HCT116 (cell line): ENCODE measurements at regions not wholly inside any gene's neighbourhood (a gene's known extent, or its start where the extent isn't known, plus 50 kb on each side); places are given as distances from the start of the nearest gene placed in this dataset.

Experiments used
- ATAC-seq: fragments of 200-7000 bp; cut with Tn5 transposase; 2 replicates; pipeline ENCODE4 v1.9.1; 2020; ENCODE audit warnings: mild to moderate bottlenecking, moderate library complexity
- BruUV-seq: library from RNA; stranded (reverse); fragments of 400-500 nt; replicated peaks from 2 replicates; lab custom pipeline; 2021; lab: Mats Ljungman, UMichigan
- CTCF ChIA-PET: fragments of 300-600 bp; sonication (Branson Sonifier 250); formaldehyde crosslinking; loops from one replicate; lab custom pipeline; 2021; ENCODE audit warnings: antibody characterized with exemption; lab: Charles Lee
- POLR2A ChIA-PET: fragments of 300-600, 350-600 bp; sonication (Branson Sonifier 250); formaldehyde crosslinking; loops from one replicate; lab custom pipeline; 2021; ENCODE audit warnings: antibody characterized with exemption; lab: Charles Lee
- RAD21 ChIA-PET, 2 experiments: fragments of 300-600 bp; sonication (Branson Sonifier 250); formaldehyde crosslinking; loops; one replicate each; lab custom pipeline; 2023; ENCODE audit warnings: low total read pairs in 2 of 2; ENCODE audit not compliant: uncharacterized antibody in 2 of 2, unreplicated experiment in 2 of 2, low non-redundant PET in 1 of 2; lab: Charles Lee
- DNase-seq: peaks from one replicate; pipeline ENCODE4 v3.0.0-alpha.2; 2010; ENCODE audit warnings: low read depth, low spot score
- H2AFZ ChIP-seq: fragments of 200-600 bp; shearing (Covaris generic), sonication (generic); 2 replicates; pipeline ENCODE4 v1.6.1; 2017; ENCODE audit warnings: low read depth, mixed run types, mixed read lengths, antibody characterized with exemption, low read length; ENCODE audit not compliant: poor library complexity, severe bottlenecking
- H3K27ac ChIP-seq: 2 replicates; pipeline ENCODE4 v1.5.1; 2012; ENCODE audit warnings: low read depth, low read length
- H3K27me3 ChIP-seq: fragments of 200-600 bp; sonication (generic); 2 replicates; pipeline ENCODE4 v1.6.1; 2016; ENCODE audit warnings: mixed run types, low read length, mixed read lengths; ENCODE audit not compliant: insufficient read depth
- H3K36me3 ChIP-seq, 2 experiments: fragments of 200-500 bp in 1 of 2; fragments of 200-600 bp in 1 of 2; sonication (Bioruptor generic) in 1 of 2; sonication (generic) in 1 of 2; 2 replicates each; pipeline versions ENCODE4 v1.5.1 to v1.6.1; 2014 to 2016; ENCODE audit warnings: low read length in 2 of 2, inconsistent platforms in 1 of 2, mixed read lengths in 1 of 2, mixed run types in 1 of 2; ENCODE audit not compliant: insufficient read depth in 2 of 2, control insufficient read depth in 1 of 2
- H3K4me1 ChIP-seq, 2 experiments: fragments of 200-600 bp in 1 of 2; sonication (generic) in 1 of 2; 2 replicates each; pipeline versions ENCODE4 v1.5.1 to v1.6.1; 2012 to 2017; ENCODE audit warnings: low read length in 2 of 2, inconsistent platforms in 1 of 2, mild to moderate bottlenecking in 1 of 2, mixed read lengths in 1 of 2, mixed run types in 1 of 2, moderate library complexity in 1 of 2; ENCODE audit not compliant: insufficient read depth in 2 of 2, control insufficient read depth in 1 of 2
- H3K4me2 ChIP-seq: fragments of 200-600 bp; sonication (generic); 2 replicates; pipeline ENCODE4 v1.6.1; 2017; ENCODE audit warnings: mixed run types, low read length, mixed read lengths
- H3K4me3 ChIP-seq, 2 experiments: fragments of 200-600 bp in 1 of 2; sonication (generic) in 1 of 2; replicated peaks in 1 of 2; 2 replicates each; pipeline ENCODE4 v1.5.1; 2011 to 2016; ENCODE audit warnings: low read length in 2 of 2, control low read depth in 1 of 2, low read depth in 1 of 2, mild to moderate bottlenecking in 1 of 2, mixed read lengths in 1 of 2, mixed run types in 1 of 2
- H3K79me2 ChIP-seq: fragments of 200-600 bp; sonication (generic); 2 replicates; pipeline ENCODE4 v1.6.1; 2017; ENCODE audit warnings: mild to moderate bottlenecking, mixed run types, low read length, moderate library complexity, mixed read lengths; ENCODE audit not compliant: insufficient read depth
- H3K9ac ChIP-seq: fragments of 200-600 bp; sonication (generic); 2 replicates; pipeline ENCODE4 v1.6.1; 2016; ENCODE audit warnings: low read length, mixed read lengths
- H3K9me2 ChIP-seq: fragments of 200-600 bp; sonication (generic), shearing (Covaris generic); 2 replicates; pipeline ENCODE4 v1.6.1; 2017; ENCODE audit warnings: mixed run types, mild to moderate bottlenecking, moderate library complexity; ENCODE audit not compliant: insufficient read depth
- H3K9me3 ChIP-seq, 2 experiments: fragments of 200-500 bp in 1 of 2; fragments of 200-600 bp in 1 of 2; sonication (Bioruptor generic) in 1 of 2; sonication (generic) in 1 of 2; 2 replicates each; pipeline ENCODE4 v1.6.1; 2014 to 2017; ENCODE audit warnings: low read length in 2 of 2, mixed read lengths in 2 of 2, inconsistent platforms in 1 of 2, low read depth in 1 of 2, mild to moderate bottlenecking in 1 of 2, mixed run types in 1 of 2, moderate library complexity in 1 of 2; ENCODE audit not compliant: control insufficient read depth in 1 of 2, insufficient read depth in 1 of 2
- H4K20me1 ChIP-seq: fragments of 200-600 bp; sonication (generic), shearing (Covaris generic); 2 replicates; pipeline ENCODE4 v1.6.1; 2017; ENCODE audit warnings: mixed run types, mild to moderate bottlenecking, moderate library complexity; ENCODE audit not compliant: insufficient read depth
- CBX3 ChIP-seq: IDR thresholded peaks from 2 replicates; pipeline ENCODE4 v1.6.1; 2012; ENCODE audit warnings: low read depth
- CTCF ChIP-seq, 3 experiments: fragments of 200-600 bp in 1 of 3; sonication (generic) in 1 of 3; IDR thresholded peaks in 2 of 3; conservative IDR thresholded peaks in 1 of 3; 2 replicates each; pipeline ENCODE4 v1.5.1; 2012 to 2017; ENCODE audit warnings: low read depth in 2 of 3, low read length in 2 of 3, antibody characterized with exemption in 1 of 3, borderline replicate concordance in 1 of 3, control low read depth in 1 of 3, mild to moderate bottlenecking in 1 of 3, mixed read lengths in 1 of 3, mixed run types in 1 of 3, moderate library complexity in 1 of 3; ENCODE audit not compliant: insufficient read depth in 1 of 3
- EGR1 ChIP-seq: IDR thresholded peaks from 2 replicates; pipeline ENCODE4 v1.6.1; 2012; ENCODE audit warnings: low read depth
- ELF1 ChIP-seq: IDR thresholded peaks from 2 replicates; pipeline ENCODE4 v1.6.1; 2012; ENCODE audit warnings: low read depth, borderline replicate concordance
- EZH2 ChIP-seq: fragments of 200-600 bp; sonication (generic); IDR thresholded peaks from 2 replicates; pipeline ENCODE4 v1.6.1; 2017; ENCODE audit warnings: antibody characterized with exemption, mixed run types
- EZH2phosphoT487 ChIP-seq: fragments of 200-600 bp; IDR thresholded peaks from 2 replicates; pipeline ENCODE4 v1.6.1; 2018; ENCODE audit warnings: antibody characterized with exemption, borderline replicate concordance
- POLR2A ChIP-seq: IDR thresholded peaks from 2 replicates; pipeline ENCODE4 v1.7.0; 2011; ENCODE audit warnings: borderline replicate concordance; ENCODE audit not compliant: insufficient read depth, insufficient read length; ENCODE audit errors: extremely low read depth
- RAD21 ChIP-seq: IDR thresholded peaks from 2 replicates; pipeline ENCODE4 v1.6.1; 2012; ENCODE audit warnings: low read depth, mild to moderate bottlenecking
- SIN3A ChIP-seq: IDR thresholded peaks from 2 replicates; pipeline ENCODE4 v1.6.1; 2012; ENCODE audit warnings: low read depth
- SP1 ChIP-seq: IDR thresholded peaks from 2 replicates; pipeline ENCODE4 v1.6.1; 2012; ENCODE audit warnings: low read depth
- SRF ChIP-seq: IDR thresholded peaks from 2 replicates; pipeline ENCODE4 v1.6.1; 2012; ENCODE audit warnings: low read depth
- TCF7L2 ChIP-seq: IDR thresholded peaks from 2 replicates; pipeline ENCODE4 v1.7.0; 2011; ENCODE audit warnings: borderline replicate concordance, inconsistent platforms; ENCODE audit not compliant: insufficient read depth, insufficient read length; ENCODE audit errors: extremely low read depth
- YY1 ChIP-seq: IDR thresholded peaks from 2 replicates; pipeline ENCODE4 v1.6.1; 2011; ENCODE audit warnings: low read length, low read depth, moderate library complexity, mild to moderate bottlenecking; ENCODE audit not compliant: insufficient replicate concordance; ENCODE audit errors: extremely low read depth
- ZFX ChIP-seq: fragments of 450-650 bp; IDR thresholded peaks from 2 replicates; pipeline ENCODE4 v1.6.1; 2017
- ZNF274 ChIP-seq: fragments of 200-500 bp; sonication (Bioruptor generic); IDR thresholded peaks from 2 replicates; pipeline ENCODE4 v1.6.1; 2014; ENCODE audit warnings: mild to moderate bottlenecking, low read depth, low read length, inconsistent platforms
- intact Hi-C: fragments of 100-400 bp; cut with micrococcal nuclease; formaldehyde crosslinking; loops from 2 replicates; pipeline ENCODE4 v1.10.0; 2022
- TF ChIP-seq, protein P1 (sequence below): IDR thresholded peaks from 2 replicates; pipeline ENCODE4 v1.6.1; 2012
- TF ChIP-seq, protein P2 (sequence below): IDR thresholded peaks from 2 replicates; pipeline ENCODE4 v1.6.1; 2012; ENCODE audit warnings: low read depth

GRCh38 chr1:118258975-118259374, 73.9 kb upstream of the SPAG17 start:
- ATAC-seq = no peak
- Histone ChIP-seq H3K4me2 (no peak overlapping the region), H3K9me2 (no peaks in the 10 kb centered on the region), H3K9ac (no peak overlapping the region), H3K4me1 (no peaks in the 10 kb centered on the region), H3K36me3 (no peaks in the 10 kb centered on the region), H3K4me3 (no peak overlapping the region), H3K27ac (no peak overlapping the region), H3K27me3 (no peaks in the 10 kb centered on the region; the same call in 1 of the 2 replicates), H2AFZ (no peak overlapping the region), H3K9me3 (no peaks in the 10 kb centered on the region), H4K20me1 (no peaks in the 10 kb centered on the region), H3K79me2 (no peaks in the 10 kb centered on the region)
- RAD21 ChIA-PET = no interaction called here
- POLR2A ChIA-PET = no interaction called here
- intact Hi-C loops = no loop called here
- CTCF ChIA-PET = no interaction called here
- no TSS peak for BruUV-seq
- TF ChIP-seq CBX3 (no peak), EGR1 (no peak), EZH2phosphoT487 (no peak), ELF1 (no peak), SP1 (no peak), POLR2A (no peak), TCF7L2 (no peak), RAD21 (no peak), CTCF (IDR thresholded peaks at IDR 0.05 in 2 of 3, conservative IDR thresholded peaks at IDR 0.05 in 1 of 3; ENCODE audit: borderline replicate concordance in 1 of 3, insufficient read depth in 1 of 3, low read depth in 2 of 3, low read length in 2 of 3) (no peak), ZFX (no peak), ZNF274 (no peak), SIN3A (no peak), EZH2 (no peak), YY1 (no peak), SRF (no peak)
- TF ChIP-seq, protein P1, sequence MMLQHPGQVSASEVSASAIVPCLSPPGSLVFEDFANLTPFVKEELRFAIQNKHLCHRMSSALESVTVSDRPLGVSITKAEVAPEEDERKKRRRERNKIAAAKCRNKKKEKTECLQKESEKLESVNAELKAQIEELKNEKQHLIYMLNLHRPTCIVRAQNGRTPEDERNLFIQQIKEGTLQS = no peak
- TF ChIP-seq, protein P2, sequence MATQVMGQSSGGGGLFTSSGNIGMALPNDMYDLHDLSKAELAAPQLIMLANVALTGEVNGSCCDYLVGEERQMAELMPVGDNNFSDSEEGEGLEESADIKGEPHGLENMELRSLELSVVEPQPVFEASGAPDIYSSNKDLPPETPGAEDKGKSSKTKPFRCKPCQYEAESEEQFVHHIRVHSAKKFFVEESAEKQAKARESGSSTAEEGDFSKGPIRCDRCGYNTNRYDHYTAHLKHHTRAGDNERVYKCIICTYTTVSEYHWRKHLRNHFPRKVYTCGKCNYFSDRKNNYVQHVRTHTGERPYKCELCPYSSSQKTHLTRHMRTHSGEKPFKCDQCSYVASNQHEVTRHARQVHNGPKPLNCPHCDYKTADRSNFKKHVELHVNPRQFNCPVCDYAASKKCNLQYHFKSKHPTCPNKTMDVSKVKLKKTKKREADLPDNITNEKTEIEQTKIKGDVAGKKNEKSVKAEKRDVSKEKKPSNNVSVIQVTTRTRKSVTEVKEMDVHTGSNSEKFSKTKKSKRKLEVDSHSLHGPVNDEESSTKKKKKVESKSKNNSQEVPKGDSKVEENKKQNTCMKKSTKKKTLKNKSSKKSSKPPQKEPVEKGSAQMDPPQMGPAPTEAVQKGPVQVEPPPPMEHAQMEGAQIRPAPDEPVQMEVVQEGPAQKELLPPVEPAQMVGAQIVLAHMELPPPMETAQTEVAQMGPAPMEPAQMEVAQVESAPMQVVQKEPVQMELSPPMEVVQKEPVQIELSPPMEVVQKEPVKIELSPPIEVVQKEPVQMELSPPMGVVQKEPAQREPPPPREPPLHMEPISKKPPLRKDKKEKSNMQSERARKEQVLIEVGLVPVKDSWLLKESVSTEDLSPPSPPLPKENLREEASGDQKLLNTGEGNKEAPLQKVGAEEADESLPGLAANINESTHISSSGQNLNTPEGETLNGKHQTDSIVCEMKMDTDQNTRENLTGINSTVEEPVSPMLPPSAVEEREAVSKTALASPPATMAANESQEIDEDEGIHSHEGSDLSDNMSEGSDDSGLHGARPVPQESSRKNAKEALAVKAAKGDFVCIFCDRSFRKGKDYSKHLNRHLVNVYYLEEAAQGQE = no peak
- DNase-seq = no peak
